Upper lobe of left lung (tissue), 4 donors: ENCODE measurements at regions not wholly inside any gene's neighbourhood (a gene's known extent, or its start where the extent isn't known, plus 50 kb on each side); places are given as distances from the start of the nearest gene placed in this dataset.

ENCODE experiments used
- CTCF ChIP-seq, 6 experiments: fragments of 450-650 bp in 4 of 6; fragments of 200-600 bp in 2 of 6; sonication (generic) in 2 of 6; IDR thresholded peaks; one replicate each; pipeline ENCODE4 v1.5.1; 2016 to 2019; ENCODE audit warnings: antibody characterized with exemption in 6 of 6
- EP300 ChIP-seq, 4 donors: sonication (generic); formaldehyde crosslinking; IDR thresholded peaks; one replicate each; pipeline ENCODE4 v1.5.1; 2017; ENCODE audit warnings: antibody characterized with exemption in 4 of 4, control low read depth in 2 of 4
- POLR2A ChIP-seq, 4 donors: fragments of 450-650 bp; IDR thresholded peaks; one replicate each; pipeline ENCODE4 v1.5.1; 2016 to 2017; ENCODE audit warnings: antibody characterized with exemption in 4 of 4, mild to moderate bottlenecking in 2 of 4

GRCh38 chr3:992871-993270 lies 100.0 kb upstream of the CNTN6 start:
- TF ChIP-seq CTCF (IDR thresholded peaks at IDR 0.05) (no peak), POLR2A (IDR thresholded peaks at IDR 0.05) (no peak), EP300 (IDR thresholded peaks at IDR 0.05) (no peak)
